Endothelial cell of umbilical vein (primary cell): ENCODE measurements at regions not wholly inside any gene's neighbourhood (a gene's known extent, or its start where the extent isn't known, plus 50 kb on each side); places are given as distances from the start of the nearest gene placed in this dataset.

Experiments
- BruUV-seq: library from RNA; stranded (reverse); fragments of 400-500 nt; replicated peaks from 2 replicates; lab custom pipeline; 2021; lab: Mats Ljungman, UMichigan
- CTCF ChIA-PET: fragments of 300-600, 350-600 bp; sonication (Branson Sonifier 250); formaldehyde crosslinking; loops from one replicate; lab custom pipeline; 2021; ENCODE audit warnings: antibody characterized with exemption, inconsistent platforms; lab: Charles Lee
- POLR2A ChIA-PET: fragments of 300-600, 350-600 bp; sonication (Branson Sonifier 250); formaldehyde crosslinking; loops from one replicate; lab custom pipeline; 2021; ENCODE audit warnings: antibody characterized with exemption, inconsistent platforms; lab: Charles Lee
- DNase-seq: peaks from one replicate; pipeline ENCODE4 v3.0.0-alpha.2; 2011; ENCODE audit warnings: low read depth, low spot score
- FAIRE-seq: peaks from 2 replicates; lab custom pipeline; 2011; peaks lifted over from hg19 to GRCh38; lab: Jason Lieb, UNC
- H2AFZ ChIP-seq: 2 replicates; pipeline ENCODE4 v1.6.0; 2012; ENCODE audit warnings: low read depth, low read length, control low read depth, inconsistent platforms
- H3K27ac ChIP-seq: 2 replicates; pipeline ENCODE4 v1.5.1; 2011; ENCODE audit warnings: low read depth, mild to moderate bottlenecking, control low read depth, low read length, moderate library complexity; ENCODE audit not compliant: insufficient read depth
- H3K27me3 ChIP-seq, 2 experiments: 2 replicates each; pipeline versions ENCODE4 v1.6.0 to v1.6.1; 2011; ENCODE audit warnings: low read length in 2 of 2, mixed read lengths in 1 of 2; ENCODE audit not compliant: control insufficient read depth in 2 of 2, insufficient read depth in 2 of 2
- H3K36me3 ChIP-seq, 2 experiments: 2 replicates in 1 of 2; 3 replicates in 1 of 2; pipeline ENCODE4 v1.5.1; 2011; ENCODE audit warnings: low read length in 2 of 2, mild to moderate bottlenecking in 1 of 2, moderate library complexity in 1 of 2; ENCODE audit not compliant: control insufficient read depth in 2 of 2, insufficient read depth in 2 of 2; ENCODE audit errors: extremely low read depth in 1 of 2
- H3K4me1 ChIP-seq: 3 replicates; pipeline ENCODE4 v1.5.1; 2011; ENCODE audit warnings: mild to moderate bottlenecking, low read length; ENCODE audit not compliant: control insufficient read depth, insufficient read depth; ENCODE audit errors: extremely low read depth
- H3K4me2 ChIP-seq: 2 replicates; pipeline ENCODE4 v1.6.1; 2011; ENCODE audit warnings: low read length, control low read depth, mixed read lengths; ENCODE audit not compliant: insufficient read depth
- H3K4me3 ChIP-seq, 3 experiments: fragments of 200-600 bp in 1 of 3; sonication (generic), shearing (Covaris generic) in 1 of 3; replicated peaks in 1 of 3; 2 replicates each; pipeline ENCODE4 v1.5.1; 2011 to 2016; ENCODE audit warnings: control low read depth in 3 of 3, low read length in 3 of 3, mild to moderate bottlenecking in 2 of 3, inconsistent platforms in 1 of 3, low read depth in 1 of 3, moderate library complexity in 1 of 3; ENCODE audit not compliant: insufficient read depth in 1 of 3
- H3K79me2 ChIP-seq: 2 replicates; pipeline ENCODE4 v1.6.0; 2012; ENCODE audit warnings: low read length, inconsistent platforms; ENCODE audit not compliant: control insufficient read depth, insufficient read depth
- H3K9ac ChIP-seq: replicated peaks from 2 replicates; pipeline ENCODE3; 2011; ENCODE audit warnings: low read length, control low read depth; ENCODE audit not compliant: insufficient read depth; ENCODE audit errors: extremely low read depth
- H3K9me1 ChIP-seq: replicated peaks from 3 replicates; pipeline ENCODE4 v1.6.0; 2011; ENCODE audit warnings: mild to moderate bottlenecking, low read length; ENCODE audit not compliant: control insufficient read depth, insufficient read depth; ENCODE audit errors: extremely low read depth
- H3K9me3 ChIP-seq: replicated peaks from 2 replicates; pipeline ENCODE4 v1.5.1; 2012; ENCODE audit warnings: low read length, inconsistent platforms; ENCODE audit not compliant: control insufficient read depth, insufficient read depth
- H4K20me1 ChIP-seq: replicated peaks from 2 replicates; pipeline ENCODE3; 2011; ENCODE audit warnings: mild to moderate bottlenecking, low read length; ENCODE audit not compliant: control insufficient read depth, insufficient read depth; ENCODE audit errors: extremely low read depth
- EZH2 ChIP-seq: IDR thresholded peaks from 2 replicates; pipeline ENCODE4 v1.6.1; 2012; ENCODE audit warnings: borderline replicate concordance, low read depth, mild to moderate bottlenecking, moderate library complexity, low read length, inconsistent platforms; ENCODE audit not compliant: severe bottlenecking
- FOS ChIP-seq: IDR thresholded peaks from 2 replicates; pipeline ENCODE4 v1.6.1; 2011; ENCODE audit warnings: mild to moderate bottlenecking, low read length, moderate library complexity, borderline replicate concordance; ENCODE audit not compliant: insufficient read depth
- GATA2 ChIP-seq: IDR thresholded peaks from 2 replicates; pipeline ENCODE4 v1.7.0; 2011; ENCODE audit warnings: low read depth, mild to moderate bottlenecking, moderate library complexity, mixed read lengths, low read length; ENCODE audit not compliant: insufficient read length, insufficient read depth
- JUN ChIP-seq: IDR thresholded peaks from 2 replicates; pipeline ENCODE4 v1.6.1; 2011; ENCODE audit warnings: borderline replicate concordance, low read depth; ENCODE audit not compliant: insufficient read length, insufficient read depth
- MYC ChIP-seq: IDR thresholded peaks from one replicate; pipeline ENCODE4 v1.6.1; 2011; ENCODE audit warnings: mild to moderate bottlenecking, low read depth, low read length
- POLR2A ChIP-seq: IDR thresholded peaks from 2 replicates; pipeline ENCODE4 v1.6.1; 2012; ENCODE audit warnings: low read depth, mild to moderate bottlenecking, control low read depth, low read length
- POLR2AphosphoS5 ChIP-seq: IDR thresholded peaks from 2 replicates; pipeline ENCODE4 v1.6.1; 2012; ENCODE audit warnings: low read depth, mild to moderate bottlenecking, control low read depth, low read length, moderate library complexity; ENCODE audit not compliant: insufficient read depth
- dilution Hi-C: fragments of 300-500 bp; cut with MboI; formaldehyde crosslinking; loops from one replicate; pipeline ENCODE4 v1.15.0; 2019; ENCODE audit warnings: low sequenced_read_pairs; ENCODE audit not compliant: extremely low pct_ligation_motif_present
- intact Hi-C: fragments of 100-400 bp; cut with micrococcal nuclease; formaldehyde crosslinking; loops from one replicate; pipeline ENCODE4 v1.10.0; 2022
- TF ChIP-seq, protein P1 (sequence below), 2 donors: IDR thresholded peaks; 1 replicate in 1 of 2; 2 replicates in 1 of 2; pipeline ENCODE4 v1.5.1; 2011; ENCODE audit warnings: low read length in 2 of 2, mild to moderate bottlenecking in 2 of 2, moderate library complexity in 2 of 2, control low read depth in 1 of 2, inconsistent platforms in 1 of 2, low read depth in 1 of 2; ENCODE audit not compliant: insufficient read depth in 1 of 2; ENCODE audit errors: extremely low read depth in 1 of 2
- TF ChIP-seq, protein P2 (sequence below): IDR thresholded peaks from 2 replicates; pipeline ENCODE4 v1.6.1; 2011; ENCODE audit not compliant: insufficient read depth, insufficient read length

- Histone ChIP-seq H3K27me3 (no peaks in the 10 kb centered on the region), H3K9ac (no peak overlapping the region), H3K4me1 (no peaks in the 10 kb centered on the region), H3K9me3 (no peaks in the 10 kb centered on the region), H4K20me1 (no peaks in the 10 kb centered on the region), H3K36me3 (no peaks in the 10 kb centered on the region), H3K79me2 (no peaks in the 10 kb centered on the region), H3K27ac (no peak overlapping the region), H3K4me2 (no peak overlapping the region), H3K4me3 (no peak overlapping the region), H3K9me1 (no peaks in the 10 kb centered on the region), H2AFZ (no peak overlapping the region)
- POLR2A ChIA-PET, result no interaction called here
- dilution Hi-C loops, result no loop called here
- DNase-seq (no peak), FAIRE-seq (no peak)
- no TSS peak for BruUV-seq
- CTCF ChIA-PET, result interaction anchor here (0.6 kb wide), 1 partner anchor 51 kb away, joined by 3 read pairs; no protein-coding TSS in a partner anchor
- TF ChIP-seq GATA2, result no peak
- no peak for TF ChIP-seq POLR2A
- TF ChIP-seq FOS, result no peak
- TF ChIP-seq JUN, result no peak
- TF ChIP-seq, protein P1, sequence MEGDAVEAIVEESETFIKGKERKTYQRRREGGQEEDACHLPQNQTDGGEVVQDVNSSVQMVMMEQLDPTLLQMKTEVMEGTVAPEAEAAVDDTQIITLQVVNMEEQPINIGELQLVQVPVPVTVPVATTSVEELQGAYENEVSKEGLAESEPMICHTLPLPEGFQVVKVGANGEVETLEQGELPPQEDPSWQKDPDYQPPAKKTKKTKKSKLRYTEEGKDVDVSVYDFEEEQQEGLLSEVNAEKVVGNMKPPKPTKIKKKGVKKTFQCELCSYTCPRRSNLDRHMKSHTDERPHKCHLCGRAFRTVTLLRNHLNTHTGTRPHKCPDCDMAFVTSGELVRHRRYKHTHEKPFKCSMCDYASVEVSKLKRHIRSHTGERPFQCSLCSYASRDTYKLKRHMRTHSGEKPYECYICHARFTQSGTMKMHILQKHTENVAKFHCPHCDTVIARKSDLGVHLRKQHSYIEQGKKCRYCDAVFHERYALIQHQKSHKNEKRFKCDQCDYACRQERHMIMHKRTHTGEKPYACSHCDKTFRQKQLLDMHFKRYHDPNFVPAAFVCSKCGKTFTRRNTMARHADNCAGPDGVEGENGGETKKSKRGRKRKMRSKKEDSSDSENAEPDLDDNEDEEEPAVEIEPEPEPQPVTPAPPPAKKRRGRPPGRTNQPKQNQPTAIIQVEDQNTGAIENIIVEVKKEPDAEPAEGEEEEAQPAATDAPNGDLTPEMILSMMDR (IDR thresholded peaks at IDR 0.05; ENCODE audit: extremely low read depth in 1 of 2, insufficient read depth in 1 of 2, low read depth in 1 of 2, low read length in 2 of 2), result no peak
- no peak for TF ChIP-seq MYC
- TF ChIP-seq, protein P2, sequence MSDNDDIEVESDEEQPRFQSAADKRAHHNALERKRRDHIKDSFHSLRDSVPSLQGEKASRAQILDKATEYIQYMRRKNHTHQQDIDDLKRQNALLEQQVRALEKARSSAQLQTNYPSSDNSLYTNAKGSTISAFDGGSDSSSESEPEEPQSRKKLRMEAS, result no peak
- no peak for TF ChIP-seq EZH2
- no peak for TF ChIP-seq POLR2AphosphoS5
- intact Hi-C loops, result no loop called here
These were observed 1964.0 kb downstream of the PCDH7 start for GRCh38 chr4:32684160-32684559.
